Central memory CD8-positive, alpha-beta T cell (primary cell): ENCODE measurements at regions not wholly inside any gene's neighbourhood (a gene's known extent, or its start where the extent isn't known, plus 50 kb on each side); places are given as distances from the start of the nearest gene placed in this dataset.

Source experiments
- ATAC-seq: fragments of 150-1000 bp; cut with Tn5 transposase; replicated peaks from 2 replicates; pipeline ENCODE4 v1.10.0; 2022; ENCODE audit warnings: mild to moderate bottlenecking, moderate FRiP score, moderate number of reproducible peaks; ENCODE audit not compliant: poor library complexity, severe bottlenecking; ENCODE audit errors: extremely low read depth
- DNase-seq, 2 donors: peaks; one replicate each; pipeline ENCODE4 v3.0.0; 2021; ENCODE audit warnings: low spot score in 2 of 2
- H3K27ac Mint-ChIP-seq: one replicate; pipeline ENCODE4 v1.8.0; 2022; ENCODE audit warnings: low read depth, mild to moderate bottlenecking, moderate library complexity, mixed read lengths
- H3K27me3 Mint-ChIP-seq: one replicate; pipeline ENCODE4 v1.8.0; 2022; ENCODE audit warnings: mixed read lengths
- H3K36me3 Mint-ChIP-seq: one replicate; pipeline ENCODE4 v1.8.0; 2022; ENCODE audit warnings: mild to moderate bottlenecking, moderate library complexity, mixed read lengths; ENCODE audit not compliant: insufficient read depth
- H3K4me1 Mint-ChIP-seq: one replicate; pipeline ENCODE4 v1.8.0; 2022; ENCODE audit warnings: mixed read lengths
- H3K4me3 Mint-ChIP-seq: one replicate; pipeline ENCODE4 v1.8.0; 2022; ENCODE audit warnings: mild to moderate bottlenecking, moderate library complexity, mixed read lengths
- H3K9me3 Mint-ChIP-seq: one replicate; pipeline ENCODE4 v1.8.0; 2022; ENCODE audit warnings: mixed read lengths

DNA sequence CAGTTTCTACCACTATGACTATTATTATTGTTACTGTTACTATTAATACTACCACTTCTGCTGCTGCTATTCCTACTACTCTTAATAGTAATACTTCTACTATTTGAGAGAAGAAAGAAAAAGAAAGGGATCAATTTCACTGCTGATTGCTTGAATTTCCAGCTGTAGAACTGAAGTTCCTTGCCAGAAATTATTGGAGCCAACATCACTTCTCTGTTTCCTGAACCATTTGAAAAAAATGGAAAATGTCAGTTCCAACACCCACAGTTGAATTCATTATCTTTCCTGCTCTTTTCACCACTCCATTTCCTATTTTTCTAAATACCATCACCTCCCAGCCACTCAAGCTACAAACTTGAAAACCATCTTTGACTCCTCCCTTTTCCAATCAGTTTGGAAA lies 54.1 kb upstream of the PIK3C2G start:
- DNase-seq, result no peak
- peaks cover 2% of the 10 kb centered on the region for H3K36me3 Mint-ChIP-seq
- no peak overlapping the region for H3K4me3 Mint-ChIP-seq
- H3K27ac Mint-ChIP-seq, result peak overlapping the region; percentile 46
- H3K27me3 Mint-ChIP-seq, result no peaks in the 10 kb centered on the region
- no peak for ATAC-seq
- H3K9me3 Mint-ChIP-seq, result no peaks in the 10 kb centered on the region
- no peaks in the 10 kb centered on the region for H3K4me1 Mint-ChIP-seq

- Mint-ChIP-seq H3K27ac (no peak overlapping the region), H3K36me3 (peaks cover 2% of the 10 kb centered on the region), H3K9me3 (no peaks in the 10 kb centered on the region), H3K4me1 (no peaks in the 10 kb centered on the region), H3K27me3 (no peaks in the 10 kb centered on the region), H3K4me3 (no peak overlapping the region)
- DNase-seq (no peak), ATAC-seq (no peak)
These were observed 55.1 kb upstream of the PIK3C2G start for GRCh38 chr12:18206198-18206597.

- DNase-seq, result no peak
- Mint-ChIP-seq H3K36me3 (no peaks in the 10 kb centered on the region), H3K4me3 (no peak overlapping the region), H3K4me1 (no peaks in the 10 kb centered on the region), H3K9me3 (no peaks in the 10 kb centered on the region), H3K27ac (no peak overlapping the region), H3K27me3 (no peaks in the 10 kb centered on the region)
- no peak for ATAC-seq
These were observed 57.3 kb upstream of the PIK3C2G start for GRCh38 chr12:18204053-18204452.

- H3K4me1 Mint-ChIP-seq, result no peaks in the 10 kb centered on the region
- H3K9me3 Mint-ChIP-seq, result peaks cover 5% of the 10 kb centered on the region
- no peak overlapping the region for H3K27ac Mint-ChIP-seq
- ATAC-seq (no peak), DNase-seq (no peak)
- no peak overlapping the region for H3K4me3 Mint-ChIP-seq
- no peaks in the 10 kb centered on the region for H3K36me3 Mint-ChIP-seq
- H3K27me3 Mint-ChIP-seq, result no peaks in the 10 kb centered on the region
These were observed 69.2 kb upstream of the PIK3C2G start for GRCh38 chr12:18192119-18192518.

- no peaks in the 10 kb centered on the region for H3K36me3 Mint-ChIP-seq
These were observed 78.2 kb upstream of the PIK3C2G start for GRCh38 chr12:18183141-18183540.

GRCh38 chr12:18171571-18171970 lies 81.6 kb upstream of the RERGL start:
- DNase-seq, result no peak
- no peaks in the 10 kb centered on the region for H3K27me3 Mint-ChIP-seq
- peaks cover 2% of the 10 kb centered on the region for H3K36me3 Mint-ChIP-seq
- no peak overlapping the region for H3K27ac Mint-ChIP-seq
- no peaks in the 10 kb centered on the region for H3K4me1 Mint-ChIP-seq
- ATAC-seq, result no peak
- no peak overlapping the region for H3K4me3 Mint-ChIP-seq
- no peaks in the 10 kb centered on the region for H3K9me3 Mint-ChIP-seq

More at GRCh38 chr12:18183141-18183540, 78.2 kb upstream of the PIK3C2G start:
- Mint-ChIP-seq H3K9me3 (peaks cover 6% of the 10 kb centered on the region), H3K27me3 (no peaks in the 10 kb centered on the region), H3K27ac (no peak overlapping the region), H3K4me3 (no peak overlapping the region), H3K4me1 (no peaks in the 10 kb centered on the region)
- ATAC-seq, result no peak
- DNase-seq, result no peak

DNA sequence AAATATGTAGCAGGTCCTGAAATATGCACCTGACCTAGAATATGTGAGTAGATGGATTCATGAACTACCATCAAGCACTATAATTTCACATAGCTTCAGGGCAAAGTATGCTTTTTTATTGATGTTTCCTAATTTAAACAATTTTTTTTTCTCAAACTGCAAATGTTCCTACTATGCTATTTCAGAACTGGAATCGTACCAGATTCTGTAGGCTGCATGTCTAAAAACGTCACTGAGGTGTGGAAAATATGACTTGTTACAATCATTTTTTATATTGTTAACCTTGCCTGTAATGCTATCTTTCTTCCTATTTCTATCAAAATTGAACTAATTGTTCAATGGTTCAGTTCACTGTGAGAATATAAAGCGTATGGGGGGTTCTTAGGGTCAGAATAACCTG lies 78.0 kb upstream of the RERGL start:
- Mint-ChIP-seq H3K27ac (no peak overlapping the region), H3K4me3 (no peak overlapping the region), H3K4me1 (peaks cover 8% of the 10 kb centered on the region), H3K9me3 (no peaks in the 10 kb centered on the region), H3K36me3 (peaks cover 1% of the 10 kb centered on the region), H3K27me3 (no peaks in the 10 kb centered on the region)
- no peak for ATAC-seq
- no peak for DNase-seq

GRCh38 chr12:18165889-18166288 lies 75.9 kb upstream of the RERGL start:
- peak overlapping the region; percentile 53 for H3K4me3 Mint-ChIP-seq
- H3K4me1 Mint-ChIP-seq, result peaks cover 8% of the 10 kb centered on the region
- no peaks in the 10 kb centered on the region for H3K36me3 Mint-ChIP-seq
- DNase-seq (no peak), ATAC-seq (no peak)
- no peaks in the 10 kb centered on the region for H3K27me3 Mint-ChIP-seq
- no peaks in the 10 kb centered on the region for H3K9me3 Mint-ChIP-seq
- peak overlapping the region; percentile 51 for H3K27ac Mint-ChIP-seq

DNA sequence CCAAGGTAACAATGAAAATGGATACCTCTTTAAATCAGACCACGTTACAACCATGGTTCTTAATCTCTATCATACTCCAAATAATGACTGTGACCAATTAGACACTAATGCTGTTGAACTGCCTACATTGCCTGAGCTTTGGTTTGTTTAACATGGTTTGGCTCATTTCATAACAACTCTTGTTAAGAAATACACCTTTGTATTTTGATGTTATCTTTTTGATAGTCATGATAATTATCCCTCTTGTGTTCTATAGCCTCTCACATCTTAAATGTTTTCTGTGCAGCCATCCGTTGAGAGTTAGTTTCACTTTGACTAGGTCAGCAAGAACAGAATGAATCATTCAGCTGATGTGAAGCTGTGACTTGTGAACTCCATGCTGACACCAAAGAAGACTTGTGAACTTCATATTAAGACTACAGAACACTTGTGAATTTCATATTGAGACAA lies 75.5 kb upstream of the RERGL start:
- H3K27me3 Mint-ChIP-seq, result no peaks in the 10 kb centered on the region
- H3K36me3 Mint-ChIP-seq, result no peaks in the 10 kb centered on the region
- ATAC-seq (peak; percentile 65), DNase-seq (no peak)
- H3K9me3 Mint-ChIP-seq, result no peaks in the 10 kb centered on the region
- peak overlapping the region; percentile 53 for H3K4me3 Mint-ChIP-seq
- peaks cover 8% of the 10 kb centered on the region for H3K4me1 Mint-ChIP-seq
- peak overlapping the region; percentile 51 for H3K27ac Mint-ChIP-seq

GRCh38 chr12:18160901-18161300 lies 70.9 kb upstream of the RERGL start:
- no peaks in the 10 kb centered on the region for H3K9me3 Mint-ChIP-seq
- DNase-seq, result no peak
- H3K27ac Mint-ChIP-seq, result no peak overlapping the region
- H3K27me3 Mint-ChIP-seq, result no peaks in the 10 kb centered on the region
- peaks cover 7% of the 10 kb centered on the region for H3K4me1 Mint-ChIP-seq
- no peaks in the 10 kb centered on the region for H3K36me3 Mint-ChIP-seq
- ATAC-seq, result no peak
- H3K4me3 Mint-ChIP-seq, result no peak overlapping the region

GRCh38 chr12:18158774-18159557 lies 69.0 kb upstream of the RERGL start:
- Mint-ChIP-seq H3K4me3 (no peak overlapping the region), H3K27ac (no peak overlapping the region), H3K4me1 (no peaks in the 10 kb centered on the region), H3K9me3 (no peaks in the 10 kb centered on the region), H3K36me3 (no peaks in the 10 kb centered on the region), H3K27me3 (no peaks in the 10 kb centered on the region)
- DNase-seq (no peak), ATAC-seq (peak; percentile 40)

DNA sequence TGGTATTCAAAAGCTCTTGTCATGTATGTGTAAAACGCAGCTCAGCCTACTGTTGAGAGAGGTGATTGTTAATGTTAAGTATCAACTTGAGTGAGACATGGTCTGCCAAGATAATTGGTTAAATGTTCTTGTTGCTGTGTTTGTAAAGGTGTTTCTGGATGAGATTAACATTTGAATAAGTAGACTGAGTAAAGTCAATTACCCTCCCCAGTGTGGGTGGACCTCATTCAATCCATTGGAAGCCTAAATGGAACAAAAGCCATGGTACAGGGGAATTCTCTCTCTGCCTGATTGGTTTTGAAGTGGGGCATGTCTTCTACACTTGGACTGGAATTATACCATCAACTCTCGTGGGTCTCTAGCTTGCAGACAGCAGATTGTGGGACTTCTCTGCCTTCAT lies 63.8 kb upstream of the RERGL start:
- H3K9me3 Mint-ChIP-seq, result no peaks in the 10 kb centered on the region
- no peak overlapping the region for H3K27ac Mint-ChIP-seq
- no peak overlapping the region for H3K4me3 Mint-ChIP-seq
- H3K27me3 Mint-ChIP-seq, result no peaks in the 10 kb centered on the region
- no peak for ATAC-seq
- H3K36me3 Mint-ChIP-seq, result no peaks in the 10 kb centered on the region
- H3K4me1 Mint-ChIP-seq, result no peaks in the 10 kb centered on the region
- DNase-seq, result no peak

- H3K36me3 Mint-ChIP-seq, result no peaks in the 10 kb centered on the region
- DNase-seq, result no peak
- no peak for ATAC-seq
- H3K27ac Mint-ChIP-seq, result no peak overlapping the region
- H3K9me3 Mint-ChIP-seq, result no peaks in the 10 kb centered on the region
- H3K4me3 Mint-ChIP-seq, result no peak overlapping the region
- H3K4me1 Mint-ChIP-seq, result no peaks in the 10 kb centered on the region
- no peaks in the 10 kb centered on the region for H3K27me3 Mint-ChIP-seq
These were observed 61.0 kb upstream of the RERGL start for GRCh38 chr12:18151036-18151435.
